A673 (cell line): ENCODE measurements at regions not wholly inside any gene's neighbourhood (a gene's known extent, or its start where the extent isn't known, plus 50 kb on each side); places are given as distances from the start of the nearest gene placed in this dataset.

Experiments used
- EZH2 ChIP-seq: fragments of 200-600 bp; sonication (generic); IDR thresholded peaks from 2 replicates; pipeline ENCODE4 v1.6.1; 2017; ENCODE audit warnings: borderline replicate concordance, low read depth, mild to moderate bottlenecking, mixed read lengths, antibody characterized with exemption, low read length; ENCODE audit not compliant: poor library complexity, severe bottlenecking
- TF ChIP-seq, protein P1 (sequence below): fragments of 300-800, 200-600 bp; sonication (generic); conservative IDR thresholded peaks from 2 replicates; pipeline ENCODE4 v1.5.1; 2017; ENCODE audit warnings: low read depth, mild to moderate bottlenecking, antibody characterized with exemption, low read length, moderate library complexity, mixed read lengths

DNA sequence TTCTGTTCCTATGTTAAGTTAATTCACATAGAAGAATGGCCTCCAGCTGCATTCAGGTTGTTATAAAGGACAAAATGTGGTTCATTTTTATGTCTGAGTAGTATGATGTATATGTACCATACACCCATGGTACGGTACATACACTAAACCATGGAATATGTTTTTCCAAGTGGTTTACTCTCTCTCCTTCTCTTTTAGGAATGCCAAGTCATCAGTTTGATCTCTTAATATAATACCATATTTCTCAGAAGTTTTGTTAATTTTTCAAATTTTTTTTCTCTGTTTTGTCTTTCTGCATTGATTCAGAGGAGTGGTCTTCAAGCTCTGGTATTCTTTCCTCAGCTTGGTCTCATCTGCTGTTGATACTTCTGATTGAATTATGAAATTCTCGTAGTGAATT, 230.9 kb downstream of the DSEL start:
- TF ChIP-seq EZH2 = no peak
- TF ChIP-seq, protein P1, sequence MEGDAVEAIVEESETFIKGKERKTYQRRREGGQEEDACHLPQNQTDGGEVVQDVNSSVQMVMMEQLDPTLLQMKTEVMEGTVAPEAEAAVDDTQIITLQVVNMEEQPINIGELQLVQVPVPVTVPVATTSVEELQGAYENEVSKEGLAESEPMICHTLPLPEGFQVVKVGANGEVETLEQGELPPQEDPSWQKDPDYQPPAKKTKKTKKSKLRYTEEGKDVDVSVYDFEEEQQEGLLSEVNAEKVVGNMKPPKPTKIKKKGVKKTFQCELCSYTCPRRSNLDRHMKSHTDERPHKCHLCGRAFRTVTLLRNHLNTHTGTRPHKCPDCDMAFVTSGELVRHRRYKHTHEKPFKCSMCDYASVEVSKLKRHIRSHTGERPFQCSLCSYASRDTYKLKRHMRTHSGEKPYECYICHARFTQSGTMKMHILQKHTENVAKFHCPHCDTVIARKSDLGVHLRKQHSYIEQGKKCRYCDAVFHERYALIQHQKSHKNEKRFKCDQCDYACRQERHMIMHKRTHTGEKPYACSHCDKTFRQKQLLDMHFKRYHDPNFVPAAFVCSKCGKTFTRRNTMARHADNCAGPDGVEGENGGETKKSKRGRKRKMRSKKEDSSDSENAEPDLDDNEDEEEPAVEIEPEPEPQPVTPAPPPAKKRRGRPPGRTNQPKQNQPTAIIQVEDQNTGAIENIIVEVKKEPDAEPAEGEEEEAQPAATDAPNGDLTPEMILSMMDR = no peak
